ENCODE measurements at regions not wholly inside any gene's neighbourhood (a gene's known extent, or its start where the extent isn't known, plus 50 kb on each side); places are given as distances from the start of the nearest gene placed in this dataset.
"Not testable (repeated sequence)": the region's sequence is repeated elsewhere in the genome, so short reads cannot be mapped to it uniquely, and the experiment has no call there.

GRCh38 chr17:22117401-22117800 lies 425.1 kb downstream of the KCNJ18 start:
- not testable (repeated sequence) for H3K27me3 ChIP-seq (ENCODE audit: control insufficient read depth, insufficient read depth, low read length); H3K36me3 ChIP-seq (replicated peaks; ENCODE audit: control insufficient read depth, insufficient read depth, low read length); H3K4me3 ChIP-seq (ENCODE audit: insufficient read depth, low read depth, low read length); DNase-seq

- H3K36me3 ChIP-seq (replicated peaks; ENCODE audit: control insufficient read depth, insufficient read depth, low read length); DNase-seq; H3K27me3 ChIP-seq (ENCODE audit: control insufficient read depth, insufficient read depth, low read length); H3K4me3 ChIP-seq (ENCODE audit: insufficient read depth, low read depth, low read length): not testable (repeated sequence)
Observed at GRCh38 chr17:22119016-22119415, 426.7 kb downstream of the KCNJ18 start.

DNA sequence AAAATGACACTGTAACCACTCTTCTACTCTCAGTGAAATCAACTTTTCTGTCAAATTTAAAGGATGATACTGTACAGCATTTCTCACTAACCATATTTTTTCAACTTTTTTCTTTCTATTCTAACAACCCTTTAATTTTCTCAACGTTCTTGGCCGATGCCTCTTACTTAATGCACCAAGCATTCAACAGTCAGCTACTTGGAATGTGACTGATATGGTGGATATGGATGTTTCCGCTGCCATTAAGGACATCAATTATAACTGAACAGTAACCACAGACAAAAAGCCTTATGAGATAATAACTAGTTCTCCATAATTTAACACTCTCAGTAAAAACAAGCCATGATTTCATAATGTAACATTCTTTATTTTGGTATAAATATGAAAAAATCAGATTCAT lies 427.4 kb downstream of the KCNJ18 start:
- DNase-seq; H3K36me3 ChIP-seq (replicated peaks; ENCODE audit: control insufficient read depth, insufficient read depth, low read length); H3K27me3 ChIP-seq (ENCODE audit: control insufficient read depth, insufficient read depth, low read length); H3K4me3 ChIP-seq (ENCODE audit: insufficient read depth, low read depth, low read length): not testable (repeated sequence)

- H3K4me3 ChIP-seq (ENCODE audit: insufficient read depth, low read depth, low read length): no peak overlapping the region
- H3K36me3 ChIP-seq (replicated peaks; ENCODE audit: control insufficient read depth, insufficient read depth, low read length): no peaks in the 10 kb centered on the region
- no peak for DNase-seq
- H3K27me3 ChIP-seq (ENCODE audit: control insufficient read depth, insufficient read depth, low read length): no peaks in the 10 kb centered on the region
Observed at GRCh38 chr17:22123536-22124281, 431.4 kb downstream of the KCNJ18 start.

DNA sequence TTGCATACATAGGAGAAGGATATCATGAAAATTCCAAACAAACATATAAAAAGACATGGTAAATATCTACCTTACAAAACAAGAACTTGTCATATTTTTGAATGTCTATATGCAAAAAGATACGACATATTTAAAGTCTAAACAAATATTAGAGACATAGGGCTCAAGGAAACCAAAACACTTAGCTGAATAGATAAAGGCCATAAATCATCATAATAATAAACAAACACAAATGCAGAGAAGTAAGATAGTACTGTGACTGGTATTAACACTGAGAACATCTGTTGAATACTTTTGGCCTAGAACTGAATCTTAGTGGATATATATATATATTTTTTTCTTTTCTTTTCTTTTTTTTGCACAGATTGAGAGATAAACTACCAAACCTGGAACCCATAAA lies 435.8 kb downstream of the KCNJ18 start:
- H3K36me3 ChIP-seq (replicated peaks; ENCODE audit: control insufficient read depth, insufficient read depth, low read length): no peaks in the 10 kb centered on the region
- no peak overlapping the region for H3K4me3 ChIP-seq (ENCODE audit: insufficient read depth, low read depth, low read length)
- no peak for DNase-seq
- no peaks in the 10 kb centered on the region for H3K27me3 ChIP-seq (ENCODE audit: control insufficient read depth, insufficient read depth, low read length)

DNA sequence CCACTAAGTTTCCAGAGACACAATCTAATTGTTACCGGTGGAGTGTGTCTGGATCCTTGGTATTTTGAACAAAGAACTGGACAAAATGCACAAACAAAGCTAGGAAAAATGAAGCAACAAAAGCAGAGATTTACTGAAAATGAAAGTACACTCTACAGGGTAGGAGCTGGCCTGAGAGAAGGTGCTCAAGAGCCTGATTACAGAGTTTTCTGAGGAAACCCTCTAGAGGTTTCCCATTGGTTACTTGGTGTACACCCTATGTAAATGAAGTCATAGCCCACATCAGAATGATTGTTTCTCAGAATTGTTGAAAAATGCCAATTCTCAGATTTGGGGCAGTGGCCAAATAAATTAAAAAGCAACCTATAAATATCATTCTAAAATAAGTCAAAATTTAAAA lies 436.4 kb downstream of the KCNJ18 start:
- no peaks in the 10 kb centered on the region for H3K27me3 ChIP-seq (ENCODE audit: control insufficient read depth, insufficient read depth, low read length)
- H3K4me3 ChIP-seq (ENCODE audit: insufficient read depth, low read depth, low read length): no peak overlapping the region
- no peaks in the 10 kb centered on the region for H3K36me3 ChIP-seq (replicated peaks; ENCODE audit: control insufficient read depth, insufficient read depth, low read length)
- DNase-seq: no peak

- not testable (repeated sequence) for H3K27me3 ChIP-seq (ENCODE audit: control insufficient read depth, insufficient read depth, low read length); H3K4me3 ChIP-seq (ENCODE audit: insufficient read depth, low read depth, low read length); H3K36me3 ChIP-seq (replicated peaks; ENCODE audit: control insufficient read depth, insufficient read depth, low read length); DNase-seq
Observed at GRCh38 chr17:22129920-22130319, 437.6 kb downstream of the KCNJ18 start.

- no peak for DNase-seq
- Histone ChIP-seq H3K4me3 (ENCODE audit: insufficient read depth, low read depth, low read length) (no peak overlapping the region), H3K36me3 (replicated peaks; ENCODE audit: control insufficient read depth, insufficient read depth, low read length) (no peaks in the 10 kb centered on the region), H3K27me3 (ENCODE audit: control insufficient read depth, insufficient read depth, low read length) (no peaks in the 10 kb centered on the region)
Observed at GRCh38 chr17:22131740-22132139, 439.4 kb downstream of the KCNJ18 start.

DNA sequence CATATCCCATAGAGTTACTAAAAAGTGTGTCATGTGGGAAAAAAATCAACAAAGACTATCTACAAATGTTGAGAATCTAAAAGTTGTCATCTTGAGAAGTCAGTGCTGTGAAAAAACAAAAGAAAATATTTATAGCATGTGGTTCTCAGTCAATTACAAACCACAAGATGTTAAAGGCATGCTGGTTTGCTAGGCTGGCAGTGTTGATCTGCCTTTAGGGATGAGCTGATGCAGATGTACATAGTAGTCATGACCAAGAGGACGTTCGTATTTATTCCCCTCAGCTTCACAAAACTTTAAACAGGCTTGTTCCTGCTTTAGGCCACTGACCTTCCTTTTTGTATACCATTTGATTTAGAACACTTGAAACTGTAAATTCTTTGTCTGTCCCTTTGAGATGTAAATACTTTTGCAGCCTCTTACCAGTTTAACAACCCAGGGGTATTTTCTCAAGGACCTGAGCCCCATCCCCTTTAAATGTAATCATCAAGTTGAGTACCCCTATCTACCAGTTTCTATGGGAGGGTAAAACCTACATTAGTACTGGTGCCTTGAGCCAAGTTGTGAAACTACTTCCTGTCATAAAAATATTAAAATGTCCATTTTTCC lies 446.6 kb downstream of the KCNJ18 start:
- no peak overlapping the region for H3K4me3 ChIP-seq (ENCODE audit: insufficient read depth, low read depth, low read length)
- no peak for DNase-seq
- no peaks in the 10 kb centered on the region for H3K27me3 ChIP-seq (ENCODE audit: control insufficient read depth, insufficient read depth, low read length)
- H3K36me3 ChIP-seq (replicated peaks; ENCODE audit: control insufficient read depth, insufficient read depth, low read length): no peaks in the 10 kb centered on the region

DNA sequence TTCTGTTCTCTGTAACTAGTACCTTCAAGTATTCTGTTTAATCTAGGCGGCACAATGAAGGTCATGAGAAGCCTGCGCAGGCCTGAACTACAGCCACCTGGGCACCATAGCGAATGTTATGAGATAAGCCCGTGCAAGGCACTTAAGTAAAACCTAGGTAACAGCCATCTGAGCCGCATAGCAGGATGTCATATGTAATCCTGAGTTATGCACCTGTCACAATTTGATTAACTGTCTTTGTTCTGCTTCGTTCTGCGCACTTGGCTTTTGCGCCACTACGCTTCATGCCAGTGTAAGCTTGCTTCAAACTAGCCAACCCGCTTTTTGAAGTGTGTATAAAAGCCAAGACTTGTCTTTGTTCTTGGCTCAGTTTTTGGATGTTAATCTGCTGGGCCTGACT lies 449.8 kb downstream of the KCNJ18 start:
- Histone ChIP-seq H3K36me3 (replicated peaks; ENCODE audit: control insufficient read depth, insufficient read depth, low read length) (no peaks in the 10 kb centered on the region), H3K4me3 (ENCODE audit: insufficient read depth, low read depth, low read length) (no peak overlapping the region), H3K27me3 (ENCODE audit: control insufficient read depth, insufficient read depth, low read length) (no peaks in the 10 kb centered on the region)
- no peak for DNase-seq

DNA sequence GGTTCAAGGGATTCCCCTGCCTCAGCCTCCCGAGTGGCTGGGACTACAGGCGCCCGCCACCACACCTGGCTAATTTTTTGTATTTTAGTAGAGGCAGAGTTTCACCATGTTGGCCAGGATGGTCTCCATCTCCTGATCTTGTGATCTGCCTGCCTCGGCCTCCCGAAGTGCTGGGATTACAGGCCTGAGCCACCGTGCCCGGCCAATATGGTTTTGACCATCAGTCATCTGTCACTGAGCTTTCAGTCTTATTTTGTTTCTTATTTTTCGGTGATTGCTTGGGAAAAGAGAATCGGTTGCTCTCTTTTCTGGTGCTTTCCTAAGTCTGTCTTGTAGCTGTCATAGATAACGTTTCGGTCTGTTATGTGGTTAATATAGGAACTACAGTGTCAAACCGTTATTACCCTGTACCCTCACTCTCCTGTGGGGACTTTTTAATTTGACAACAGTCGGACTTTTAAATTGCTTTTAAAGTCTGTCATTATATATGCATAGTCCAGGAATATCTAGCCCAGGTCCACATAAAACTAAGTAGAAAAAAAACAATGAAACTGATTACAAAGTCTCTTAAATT lies 453.4 kb downstream of the KCNJ18 start:
- Histone ChIP-seq H3K4me3 (ENCODE audit: insufficient read depth, low read depth, low read length) (no peak overlapping the region), H3K27me3 (ENCODE audit: control insufficient read depth, insufficient read depth, low read length) (no peaks in the 10 kb centered on the region), H3K36me3 (replicated peaks; ENCODE audit: control insufficient read depth, insufficient read depth, low read length) (no peaks in the 10 kb centered on the region)
- no peak for DNase-seq

- Histone ChIP-seq H3K4me3 (ENCODE audit: insufficient read depth, low read depth, low read length) (no peak overlapping the region), H3K36me3 (replicated peaks; ENCODE audit: control insufficient read depth, insufficient read depth, low read length) (no peaks in the 10 kb centered on the region), H3K27me3 (ENCODE audit: control insufficient read depth, insufficient read depth, low read length) (no peaks in the 10 kb centered on the region)
- no peak for DNase-seq
Observed at GRCh38 chr17:22158364-22158763, 466.0 kb downstream of the KCNJ18 start.

DNA sequence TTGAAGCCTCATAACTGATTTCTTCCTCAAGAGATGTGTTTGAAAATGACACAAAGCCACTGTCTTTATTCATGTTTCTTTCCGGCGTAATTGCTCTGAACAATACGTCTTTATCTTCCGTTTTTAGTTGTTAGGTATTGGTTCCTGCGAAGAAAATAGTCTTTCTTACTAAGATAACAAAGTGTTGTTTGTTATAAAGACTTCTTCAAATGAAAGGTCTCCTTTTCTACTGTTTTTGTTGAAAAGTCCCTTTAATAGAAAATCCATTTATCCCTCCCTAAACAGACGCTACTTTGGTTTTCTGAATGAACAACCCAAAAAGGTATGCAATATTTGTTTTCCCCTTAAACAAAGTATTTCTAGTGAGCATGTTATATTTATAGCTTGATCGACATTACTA lies 469.1 kb downstream of the KCNJ18 start:
- no peaks in the 10 kb centered on the region for H3K27me3 ChIP-seq (ENCODE audit: control insufficient read depth, insufficient read depth, low read length)
- H3K4me3 ChIP-seq (ENCODE audit: insufficient read depth, low read depth, low read length): no peak overlapping the region
- no peak for DNase-seq
- H3K36me3 ChIP-seq (replicated peaks; ENCODE audit: control insufficient read depth, insufficient read depth, low read length): no peaks in the 10 kb centered on the region

GRCh38 chr17:22171631-22172030 lies 479.3 kb downstream of the KCNJ18 start:
- no peaks in the 10 kb centered on the region for H3K36me3 ChIP-seq (replicated peaks; ENCODE audit: control insufficient read depth, insufficient read depth, low read length)
- no peaks in the 10 kb centered on the region for H3K27me3 ChIP-seq (ENCODE audit: control insufficient read depth, insufficient read depth, low read length)
- no peak overlapping the region for H3K4me3 ChIP-seq (ENCODE audit: insufficient read depth, low read depth, low read length)
- no peak for DNase-seq

GRCh38 chr17:22193113-22193512 lies 500.8 kb downstream of the KCNJ18 start:
- no peaks in the 10 kb centered on the region for H3K36me3 ChIP-seq (replicated peaks; ENCODE audit: control insufficient read depth, insufficient read depth, low read length)
- no peaks in the 10 kb centered on the region for H3K27me3 ChIP-seq (ENCODE audit: control insufficient read depth, insufficient read depth, low read length)
- no peak overlapping the region for H3K4me3 ChIP-seq (ENCODE audit: insufficient read depth, low read depth, low read length)
- DNase-seq: no peak
